ENCODE measurements at regions not wholly inside any gene's neighbourhood (a gene's known extent, or its start where the extent isn't known, plus 50 kb on each side); places are given as distances from the start of the nearest gene placed in this dataset.
A peak's percentile ranks its signal among the peaks of the same experiment; 100 is the strongest.

GRCh38 chr3:116849261-116849688, 139.7 kb downstream of the TUSC7 start:
- no peak for DNase-seq

GRCh38 chr3:116852803-116853202, 143.2 kb downstream of the TUSC7 start:
- DNase-seq = no peak

GRCh38 chr3:116863270-116863770, 153.7 kb downstream of the TUSC7 start:
- DNase-seq = no peak

- peak; percentile 32 for DNase-seq
Measured at GRCh38 chr3:116863822-116864589, 154.4 kb downstream of the TUSC7 start.

GRCh38 chr3:116864590-116864927, 155.0 kb downstream of the TUSC7 start:
- no peak for DNase-seq

- DNase-seq = no peak
Measured at GRCh38 chr3:116870379-116870778, 160.8 kb downstream of the TUSC7 start.

GRCh38 chr3:116871905-116872304, 162.3 kb downstream of the TUSC7 start:
- DNase-seq = no peak

- no peak for DNase-seq
Measured at GRCh38 chr3:116872688-116873087, 163.1 kb downstream of the TUSC7 start.

- DNase-seq = no peak
Measured at GRCh38 chr3:116873142-116873541, 163.6 kb downstream of the TUSC7 start.

GRCh38 chr3:116877968-116878367, 168.4 kb downstream of the TUSC7 start:
- DNase-seq = no peak

GRCh38 chr3:116886202-116886893, 176.8 kb downstream of the TUSC7 start:
- no peak for DNase-seq

GRCh38 chr3:116896116-116896515, 186.5 kb downstream of the TUSC7 start:
- no peak for DNase-seq

- no peak for DNase-seq
Measured at GRCh38 chr3:116897382-116897781, 187.8 kb downstream of the TUSC7 start.

- DNase-seq = no peak
Measured at GRCh38 chr3:116899253-116899652, 189.7 kb downstream of the TUSC7 start.

- DNase-seq = no peak
Measured at GRCh38 chr3:116905334-116905733, 195.8 kb downstream of the TUSC7 start.

GRCh38 chr3:116905794-116906193, 196.2 kb downstream of the TUSC7 start:
- no peak for DNase-seq

- DNase-seq = no peak
Measured at GRCh38 chr3:116912116-116912515, 202.5 kb downstream of the TUSC7 start.

GRCh38 chr3:116914004-116914403, 204.4 kb downstream of the TUSC7 start:
- no peak for DNase-seq

- no peak for DNase-seq
Measured at GRCh38 chr3:116916836-116917235, 207.3 kb downstream of the TUSC7 start.

- DNase-seq = no peak
Measured at GRCh38 chr3:116920826-116921610, 211.4 kb downstream of the TUSC7 start.

- DNase-seq = no peak
Measured at GRCh38 chr3:116927918-116928317, 218.3 kb downstream of the TUSC7 start.

GRCh38 chr3:116929505-116930222, 220.1 kb downstream of the TUSC7 start:
- no peak for DNase-seq

- no peak for DNase-seq
Measured at GRCh38 chr3:116930786-116931185, 221.2 kb downstream of the TUSC7 start.
